NCI-H1930 (cell line): ENCODE measurements at regions not wholly inside any gene's neighbourhood (a gene's known extent, or its start where the extent isn't known, plus 50 kb on each side); places are given as distances from the start of the nearest gene placed in this dataset.

Experiments used
- DNase-seq, 2 experiments: peaks; one replicate each; lab custom pipeline; 2025; lab: John Stamatoyannopoulos, UW

- DNase-seq = no peak
These were observed 442.0 kb upstream of the ADGRL3 start for GRCh38 chr4:60757986-60758680.

- no peak for DNase-seq
These were observed 440.4 kb upstream of the ADGRL3 start for GRCh38 chr4:60759518-60760245.

GRCh38 chr4:60780874-60781273 is 419.3 kb upstream of the ADGRL3 start:
- DNase-seq = no peak

- no peak for DNase-seq
These were observed 409.5 kb upstream of the ADGRL3 start for GRCh38 chr4:60790608-60791007.

- no peak for DNase-seq
These were observed 405.8 kb upstream of the ADGRL3 start for GRCh38 chr4:60794372-60794771.

- no peak for DNase-seq
These were observed 400.9 kb upstream of the ADGRL3 start for GRCh38 chr4:60799214-60799613.

- no peak for DNase-seq
These were observed 399.4 kb upstream of the ADGRL3 start for GRCh38 chr4:60800701-60801100.

GRCh38 chr4:60805500-60806313 is 394.4 kb upstream of the ADGRL3 start:
- DNase-seq = peak in 1 of 2 experiments; percentile 28

- DNase-seq = no peak
These were observed 391.2 kb upstream of the ADGRL3 start for GRCh38 chr4:60808726-60809485.

- no peak for DNase-seq
These were observed 390.7 kb upstream of the ADGRL3 start for GRCh38 chr4:60809486-60809800.

GRCh38 chr4:60812811-60813210 is 387.3 kb upstream of the ADGRL3 start:
- DNase-seq = no peak

GRCh38 chr4:60814549-60814948 is 385.6 kb upstream of the ADGRL3 start:
- DNase-seq = no peak

- DNase-seq = no peak
These were observed 382.5 kb upstream of the ADGRL3 start for GRCh38 chr4:60817609-60818008.

- DNase-seq = no peak
These were observed 377.1 kb upstream of the ADGRL3 start for GRCh38 chr4:60822986-60823385.

GRCh38 chr4:60840020-60840419 is 360.1 kb upstream of the ADGRL3 start:
- DNase-seq = no peak

- DNase-seq = no peak
These were observed 353.4 kb upstream of the ADGRL3 start for GRCh38 chr4:60846678-60847077.

- DNase-seq = no peak
These were observed 352.5 kb upstream of the ADGRL3 start for GRCh38 chr4:60847614-60848013.

GRCh38 chr4:60857130-60857753 is 342.9 kb upstream of the ADGRL3 start:
- no peak for DNase-seq

- DNase-seq = no peak
These were observed 336.7 kb upstream of the ADGRL3 start for GRCh38 chr4:60863442-60863841.

GRCh38 chr4:60865273-60865672 is 334.9 kb upstream of the ADGRL3 start:
- DNase-seq = no peak

- no peak for DNase-seq
These were observed 331.7 kb upstream of the ADGRL3 start for GRCh38 chr4:60868232-60868960.
